GM18868 (cell line): ENCODE measurements at regions not wholly inside any gene's neighbourhood (a gene's known extent, or its start where the extent isn't known, plus 50 kb on each side); places are given as distances from the start of the nearest gene placed in this dataset.
"Not testable (repeated sequence)": the region's sequence is repeated elsewhere in the genome, so short reads cannot be mapped to it uniquely, and the experiment has no call there.

ENCODE experiments used
- ATAC-seq: cut with Tn5 transposase; IDR thresholded peaks from one replicate; pipeline ENCODE4 v1.9.1; 2021; ENCODE audit warnings: mild to moderate bottlenecking, moderate library complexity; ENCODE audit not compliant: unreplicated experiment

DNA sequence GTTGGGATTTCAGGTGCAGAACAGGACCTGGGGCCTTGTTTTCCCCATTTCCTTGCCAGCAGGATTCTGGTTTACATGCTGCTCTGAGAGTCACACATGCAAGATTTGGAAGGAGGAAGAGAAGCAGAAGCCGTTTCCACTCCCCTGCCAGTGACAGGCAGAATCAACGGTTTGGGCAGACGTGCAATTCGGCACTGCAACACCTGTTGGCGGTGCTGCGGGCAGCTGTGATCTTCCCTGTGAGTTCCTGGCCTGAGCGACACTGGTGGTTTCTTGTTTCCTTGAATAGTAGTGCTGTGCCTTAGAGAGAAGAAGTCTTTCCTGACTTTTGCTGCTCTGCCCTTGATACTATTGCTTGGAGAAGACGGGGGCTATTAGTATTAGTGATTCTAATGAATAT lies 1126.2 kb downstream of the TYW1 start:
- ATAC-seq = no peak

DNA sequence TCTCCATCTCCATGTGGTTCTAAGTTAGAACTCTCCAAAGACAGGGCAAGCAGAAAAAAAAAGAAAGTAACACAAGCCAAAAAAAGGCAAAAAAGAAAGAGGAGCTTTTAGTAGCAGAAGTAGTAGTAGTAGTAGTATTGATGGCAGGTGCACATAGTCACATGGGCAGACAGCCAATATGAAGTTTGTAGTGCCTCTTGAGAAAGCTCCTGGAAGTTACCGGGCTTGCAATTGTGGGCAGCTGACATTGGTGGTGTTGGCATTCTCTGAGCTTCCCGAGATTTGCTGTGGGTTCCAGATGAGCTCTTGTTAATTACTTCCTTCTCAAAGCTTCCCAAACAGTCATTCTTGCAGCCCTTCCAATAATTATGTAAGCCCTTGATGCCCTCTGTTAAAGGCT lies 1128.5 kb downstream of the TYW1 start:
- no peak for ATAC-seq

DNA sequence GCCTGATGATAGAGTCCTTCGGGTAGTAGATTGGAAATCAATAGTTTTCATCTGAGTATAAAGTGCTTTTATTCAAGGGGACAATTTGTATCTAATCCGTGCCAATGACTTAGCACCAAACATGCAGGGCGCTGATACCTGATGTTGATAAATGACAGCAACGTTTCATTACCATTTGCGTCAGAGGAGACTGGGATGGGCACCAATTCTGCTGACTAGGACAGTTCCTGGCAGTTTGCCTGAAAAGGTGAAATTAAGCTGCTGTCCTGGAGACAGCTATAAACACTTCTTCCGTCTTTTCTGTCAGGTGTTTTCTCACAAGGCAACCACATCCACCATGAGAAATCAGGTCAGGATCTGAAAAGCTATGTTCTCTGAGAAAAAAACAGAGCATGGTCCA lies 1136.4 kb downstream of the TYW1 start:
- no peak for ATAC-seq

DNA sequence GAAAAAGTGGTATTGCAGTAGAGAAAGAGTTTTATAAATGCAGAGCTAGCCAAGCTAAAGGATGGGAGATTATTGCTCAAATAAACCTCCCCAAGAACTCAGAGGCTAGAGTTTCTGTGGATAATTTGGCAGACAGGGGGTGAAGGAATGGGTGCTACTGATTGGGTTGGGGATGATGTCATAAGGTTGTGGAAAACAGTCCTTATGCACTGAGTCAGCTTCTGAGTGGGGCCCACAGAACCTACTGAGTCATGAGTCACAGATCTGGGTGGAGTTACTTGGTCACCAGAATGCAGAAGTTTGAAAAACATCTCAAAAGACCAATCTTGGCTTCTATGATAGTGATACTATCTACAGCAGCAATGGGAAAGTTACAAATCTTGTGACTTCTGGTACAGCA lies 1146.7 kb downstream of the TYW1 start:
- no peak for ATAC-seq

DNA sequence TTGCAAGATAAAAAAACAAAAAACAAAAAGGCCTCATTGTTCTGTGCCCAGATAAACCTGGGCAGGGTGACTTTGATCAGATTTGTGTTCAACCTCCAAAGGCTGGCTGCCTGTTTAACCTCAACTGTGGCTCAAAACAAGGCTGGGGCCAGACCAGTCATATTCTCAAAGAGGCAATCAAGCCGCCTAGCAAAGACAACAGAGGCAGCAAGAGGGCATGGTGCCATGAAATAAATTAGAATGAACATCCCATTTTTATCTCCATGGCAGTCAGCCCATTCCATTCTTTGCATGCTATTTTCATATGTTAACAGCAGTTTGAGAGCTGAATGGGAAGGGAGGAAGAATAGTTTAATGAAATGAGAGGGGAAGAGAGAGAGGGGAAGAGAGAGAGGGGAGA lies 1150.3 kb downstream of the TYW1 start:
- ATAC-seq = no peak

DNA sequence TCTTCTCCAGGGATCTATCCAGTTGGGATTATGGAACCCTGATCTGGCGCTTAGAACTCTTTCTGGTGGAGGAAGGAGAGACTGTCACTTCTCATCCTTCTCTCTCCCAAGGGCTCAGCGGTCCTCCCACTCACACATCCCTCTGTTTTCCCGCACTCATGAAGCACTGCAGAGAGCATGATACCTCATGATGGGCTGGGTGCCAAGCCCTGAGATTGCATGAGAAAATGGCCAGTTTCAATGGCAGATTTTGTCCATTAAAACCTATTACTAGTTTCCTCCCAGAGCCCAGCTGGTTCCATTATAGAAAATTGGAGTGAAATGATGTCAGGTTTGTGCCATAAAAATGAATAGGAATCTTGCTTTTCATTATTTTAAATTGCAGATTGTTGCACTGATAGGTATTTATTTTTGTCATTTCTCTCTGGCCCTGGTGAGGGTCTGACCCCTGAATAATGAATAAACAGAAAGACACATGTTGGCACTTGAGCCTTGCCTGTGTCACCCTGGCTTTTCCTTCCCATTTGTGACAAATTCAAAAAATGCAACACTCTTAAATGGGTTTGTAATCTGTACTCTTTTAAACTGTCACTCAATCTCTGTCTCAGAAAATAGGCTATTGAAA lies 1151.1 kb downstream of the TYW1 start:
- no peak for ATAC-seq

DNA sequence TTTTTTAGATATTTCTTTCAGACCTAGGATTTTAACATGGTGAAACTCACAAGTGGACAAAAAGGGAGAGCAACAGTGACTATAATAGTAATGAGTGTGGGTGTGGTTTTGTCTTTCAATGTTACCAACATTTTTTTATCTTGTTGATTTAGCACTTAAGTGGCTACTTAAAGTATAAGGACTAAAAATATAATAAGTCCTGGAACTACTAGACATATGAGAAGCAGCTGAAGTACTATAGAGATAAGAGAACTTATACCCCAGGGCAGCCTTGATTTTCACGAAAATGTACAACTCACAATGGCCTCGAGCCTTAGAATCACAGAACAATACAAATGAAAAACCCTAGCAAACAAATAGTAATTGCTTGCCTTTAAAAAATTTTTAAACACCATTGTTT lies 1151.8 kb downstream of the TYW1 start:
- no peak for ATAC-seq

DNA sequence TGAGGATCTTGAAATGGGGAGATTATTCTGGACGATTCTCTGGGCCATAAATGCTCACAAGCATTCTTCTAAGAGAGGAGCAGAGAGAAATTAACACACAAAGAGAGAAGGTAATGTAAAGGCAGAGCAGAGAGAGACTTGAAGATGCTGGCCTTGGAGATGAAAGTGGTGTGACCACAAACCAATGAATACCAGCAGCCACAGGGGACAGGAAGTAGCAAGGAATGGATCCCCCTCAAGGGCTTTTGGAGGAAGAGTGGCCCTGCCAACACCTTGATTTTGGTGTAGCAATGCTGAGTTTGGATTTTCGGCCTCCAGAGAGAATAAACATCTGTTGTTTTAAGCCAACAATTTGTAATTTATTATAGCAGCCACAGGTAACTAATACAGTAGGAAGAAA lies 1155.6 kb downstream of the TYW1 start:
- no peak for ATAC-seq

DNA sequence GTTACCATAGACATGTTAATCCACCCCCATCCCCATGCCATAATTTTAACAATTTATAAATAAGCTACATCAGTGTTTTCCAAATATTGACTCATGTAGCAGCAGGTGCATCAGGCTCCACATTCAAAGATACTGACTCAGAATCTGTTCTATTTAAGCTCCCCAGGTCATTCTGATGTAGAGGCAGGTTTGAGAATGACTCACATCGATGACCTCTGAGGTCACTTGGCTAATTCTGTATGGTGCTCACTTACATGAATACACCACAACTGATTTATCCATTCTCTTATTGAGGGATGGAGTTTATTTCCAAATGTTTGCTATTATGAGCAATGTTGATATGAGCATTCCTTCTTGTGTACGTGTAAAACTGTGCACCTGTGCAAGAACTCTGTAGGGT lies 1159.0 kb downstream of the TYW1 start:
- no peak for ATAC-seq

DNA sequence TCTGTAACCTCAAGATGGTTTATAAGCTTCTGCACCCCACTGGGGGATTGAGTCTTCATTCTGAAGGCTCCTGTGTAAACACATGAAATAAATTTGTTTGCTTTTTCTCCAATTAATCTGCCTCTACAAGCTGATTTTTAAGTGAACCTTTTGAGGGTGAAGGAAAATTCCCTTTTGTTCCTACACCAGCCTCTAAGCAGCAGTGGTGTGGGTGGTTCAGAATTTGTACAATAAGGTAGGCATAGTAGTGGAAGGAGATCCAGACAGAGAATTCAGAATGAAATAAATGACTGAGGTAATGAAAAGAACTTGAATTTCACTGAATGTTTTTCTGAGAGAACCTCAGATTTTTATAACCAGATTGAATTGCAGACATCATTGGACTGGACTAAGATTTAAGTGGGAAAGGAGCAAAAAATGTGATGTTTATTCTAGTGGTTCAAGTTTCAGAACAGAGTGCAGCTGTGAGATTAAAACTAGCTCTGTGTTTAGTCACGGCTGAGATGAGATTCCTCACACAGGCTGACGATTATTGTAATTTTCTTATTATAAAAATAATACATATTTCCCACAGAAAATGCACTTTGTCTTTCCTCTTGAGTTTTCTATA lies 1162.2 kb downstream of the TYW1 start:
- ATAC-seq = no peak

DNA sequence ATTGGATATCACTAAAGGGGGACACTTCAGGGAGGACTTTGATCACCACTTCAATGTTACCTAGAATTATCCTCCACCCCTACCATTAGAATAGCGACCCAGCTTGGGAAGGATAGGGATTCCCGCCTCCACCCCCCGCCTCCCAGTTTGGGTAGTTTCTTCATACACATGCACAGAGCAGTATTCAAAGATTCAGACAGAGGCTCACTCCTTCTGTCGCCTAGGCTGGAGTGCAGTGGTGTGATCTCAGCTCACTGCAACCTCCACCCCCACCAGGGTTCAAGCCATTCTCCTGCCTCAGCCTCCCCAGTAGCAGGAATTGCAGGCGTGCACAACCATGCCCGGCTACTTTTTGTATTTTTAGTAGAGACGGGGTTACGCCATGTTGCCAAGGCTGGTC lies 1166.1 kb downstream of the TYW1 start:
- ATAC-seq = no peak

DNA sequence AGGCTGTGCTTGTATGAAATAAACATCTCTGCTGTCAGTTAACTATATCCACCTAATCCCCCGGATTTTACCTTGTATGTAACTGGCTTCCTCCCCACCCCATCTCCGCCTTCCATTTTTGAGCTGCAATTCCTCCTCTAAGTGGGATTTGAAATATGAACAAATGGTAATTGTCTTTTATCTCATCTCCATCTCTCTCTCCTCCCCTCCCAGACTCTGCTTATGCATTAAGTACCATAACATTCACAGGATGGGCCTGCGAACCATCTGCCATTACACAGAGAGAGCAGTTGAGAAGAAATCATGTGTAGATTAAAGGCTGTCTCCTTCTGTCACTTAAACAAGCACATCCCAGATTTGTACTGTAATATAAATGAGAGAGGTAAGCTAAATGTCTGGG lies 1169.9 kb downstream of the TYW1 start:
- ATAC-seq = no peak

DNA sequence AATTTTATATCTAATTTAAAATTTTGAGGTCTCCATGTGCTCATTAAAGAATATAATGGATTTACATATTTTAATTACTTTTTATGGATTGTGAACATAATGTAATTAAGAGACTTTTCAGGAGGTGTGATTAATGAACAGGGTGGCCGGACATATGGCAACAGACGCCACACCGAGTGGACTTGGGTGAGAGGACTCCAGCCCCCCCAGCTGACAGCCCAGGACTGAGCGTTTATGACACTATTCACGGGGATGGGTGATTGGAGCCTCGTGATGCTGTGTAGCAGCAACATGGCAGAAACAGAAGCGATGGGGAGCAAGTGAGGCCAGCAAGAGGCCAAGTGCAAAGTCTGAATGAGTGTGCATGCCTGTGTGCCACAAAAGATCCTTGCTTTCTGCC lies 1176.9 kb downstream of the TYW1 start:
- ATAC-seq = no peak

DNA sequence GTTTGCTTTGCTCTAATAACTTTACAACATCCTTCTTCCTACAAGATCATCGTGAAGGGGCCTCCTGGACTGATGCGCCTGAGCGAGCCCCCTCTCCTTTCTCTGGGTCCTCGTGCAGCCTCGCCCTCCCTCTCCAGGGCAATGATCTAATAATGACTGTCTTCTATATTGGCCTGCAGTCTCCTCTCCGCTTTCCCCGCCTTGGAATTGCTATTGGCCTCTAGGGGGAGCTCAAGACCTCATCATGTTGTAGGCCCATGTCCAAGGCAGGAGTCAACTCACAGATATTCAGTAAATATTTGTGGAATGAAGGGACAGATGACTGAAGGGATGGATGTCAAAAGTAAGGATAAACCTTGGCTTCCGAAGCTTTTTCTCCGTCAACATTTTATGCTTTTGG lies 1180.3 kb downstream of the TYW1 start:
- ATAC-seq = peak; percentile 54

DNA sequence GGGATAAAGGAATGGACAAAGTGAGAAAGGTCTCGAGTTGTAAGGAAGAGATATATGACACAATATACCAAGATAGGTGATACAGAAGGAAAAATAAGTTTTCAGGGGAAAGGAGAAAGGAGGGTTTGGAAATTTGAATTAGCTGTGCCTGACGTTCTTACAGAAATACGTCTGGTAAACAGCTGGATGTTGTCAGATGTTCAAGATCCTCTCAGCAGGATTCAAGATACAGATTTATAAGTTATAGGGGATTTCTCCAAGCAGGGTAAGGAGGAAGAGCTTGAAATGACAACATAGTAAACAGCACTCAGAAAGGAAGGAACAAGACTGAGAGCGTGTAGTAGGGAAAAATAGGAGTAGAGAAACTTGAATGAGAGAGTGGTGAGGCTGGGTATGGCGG lies 1184.1 kb downstream of the TYW1 start:
- ATAC-seq = no peak

DNA sequence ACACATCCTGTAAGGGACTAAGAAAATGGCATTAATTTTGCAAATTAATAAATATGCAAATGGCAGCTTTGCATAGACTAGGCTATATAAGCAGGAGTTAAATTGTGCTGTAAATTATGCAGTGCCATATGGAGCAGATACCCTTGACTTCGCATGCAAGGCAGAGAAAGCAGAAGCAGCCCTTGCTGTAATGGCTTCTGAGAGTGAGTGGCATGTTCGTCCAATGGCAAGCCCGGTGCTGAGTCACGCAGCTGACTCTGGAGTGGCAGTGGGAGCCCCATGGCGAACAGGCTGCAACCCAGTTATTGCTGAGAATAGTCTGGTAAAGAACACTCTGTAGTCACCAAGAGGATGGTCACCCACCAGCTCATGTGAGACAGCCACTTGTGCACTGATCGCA lies 1186.5 kb downstream of the TYW1 start:
- no peak for ATAC-seq

DNA sequence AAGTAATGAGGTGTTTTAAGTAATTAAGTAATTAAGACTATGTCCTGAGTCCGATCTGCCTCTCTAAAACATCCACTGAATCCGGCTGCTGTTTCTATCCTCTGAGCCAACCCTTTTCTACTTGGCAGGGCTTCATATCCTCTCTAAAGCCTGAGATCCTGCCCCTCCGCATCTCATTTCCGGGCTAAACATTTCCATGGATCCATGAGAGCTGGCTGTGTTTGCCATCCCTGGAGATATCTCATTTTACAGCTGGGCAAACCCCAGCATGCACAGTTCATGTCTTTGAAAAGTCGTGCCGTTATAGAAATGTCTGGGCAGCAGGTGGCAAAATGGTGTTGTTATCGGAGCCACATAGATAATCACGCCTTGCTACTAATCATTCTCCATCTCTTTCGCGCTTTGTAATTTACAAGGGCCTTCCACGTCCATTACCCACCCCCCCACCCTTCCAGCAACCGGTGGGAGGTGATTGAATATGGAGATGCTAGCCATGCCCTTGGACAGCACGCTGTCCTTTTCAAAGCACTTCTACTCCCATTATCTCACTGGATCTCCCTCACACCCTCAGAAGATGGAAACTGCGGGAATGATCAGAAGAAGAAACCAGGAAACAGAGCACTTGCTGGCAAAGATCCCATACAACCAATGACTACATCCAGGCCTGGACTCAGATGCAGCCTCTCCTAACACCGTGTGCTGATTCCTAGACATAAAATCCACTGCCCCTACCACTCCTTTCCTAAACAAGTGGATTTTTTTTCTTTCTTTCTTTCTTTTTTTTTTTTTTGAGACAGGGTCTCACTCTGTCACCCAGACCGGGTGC lies 1189.2 kb downstream of the TYW1 start:
- ATAC-seq = no peak

DNA sequence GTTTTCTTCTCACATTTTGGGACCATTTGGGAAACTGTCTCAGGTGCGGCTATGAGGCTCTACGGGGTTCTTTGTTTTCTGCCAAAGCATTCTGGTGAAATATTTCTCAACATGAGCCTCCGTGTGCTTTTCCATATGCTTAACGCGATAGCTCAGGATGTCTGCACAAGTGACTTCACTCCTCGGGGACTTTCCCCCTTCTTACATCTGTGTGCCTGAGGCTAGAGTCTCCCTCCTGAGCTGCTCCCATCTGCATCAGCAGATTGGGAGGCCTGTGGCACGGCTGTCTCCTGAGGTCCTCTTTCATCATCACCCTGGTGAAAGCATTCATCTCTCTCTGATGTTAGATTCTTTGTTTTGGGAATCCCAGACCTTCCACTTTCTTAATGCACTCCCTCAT lies 1190.9 kb downstream of the TYW1 start:
- no peak for ATAC-seq

DNA sequence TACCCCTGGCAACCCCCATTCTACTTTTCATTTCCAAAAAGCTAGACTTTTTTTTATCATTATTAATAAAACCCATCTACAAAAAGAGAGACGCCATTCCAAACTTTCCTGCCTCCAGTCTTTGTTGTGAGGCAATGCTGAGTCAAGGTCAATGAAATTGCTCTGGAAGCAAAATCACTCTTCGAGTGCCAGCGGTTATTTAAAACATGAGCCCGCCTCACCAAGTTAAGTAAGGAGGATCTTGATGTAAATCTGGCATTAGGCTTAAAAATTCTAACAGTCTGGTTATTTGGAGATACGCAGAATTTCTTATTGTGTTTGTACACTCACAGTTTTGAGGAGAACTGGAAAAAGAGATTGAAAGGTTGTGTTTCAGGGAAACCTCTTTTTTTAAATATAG lies 1196.3 kb downstream of the TYW1 start:
- ATAC-seq = no peak

DNA sequence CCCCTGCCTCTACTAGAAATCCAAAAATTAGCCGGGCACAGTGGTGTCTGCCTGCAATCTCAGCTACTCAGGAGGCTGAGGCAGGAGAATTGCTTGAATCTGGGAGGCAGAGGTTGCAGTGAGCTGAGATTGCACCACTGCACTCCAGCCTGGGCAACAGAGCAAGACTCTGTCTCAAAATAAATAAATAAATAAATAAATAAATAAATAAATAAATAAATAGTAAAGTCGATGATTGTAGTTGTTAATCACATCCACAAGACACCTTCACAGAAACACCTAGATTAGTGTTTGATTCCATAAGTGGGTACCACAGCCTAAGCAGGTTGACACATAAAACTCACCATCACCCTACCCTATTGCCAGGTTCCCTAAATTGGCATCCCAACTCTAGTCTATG lies 1199.0 kb downstream of the TYW1 start:
- ATAC-seq = not testable (repeated sequence)

DNA sequence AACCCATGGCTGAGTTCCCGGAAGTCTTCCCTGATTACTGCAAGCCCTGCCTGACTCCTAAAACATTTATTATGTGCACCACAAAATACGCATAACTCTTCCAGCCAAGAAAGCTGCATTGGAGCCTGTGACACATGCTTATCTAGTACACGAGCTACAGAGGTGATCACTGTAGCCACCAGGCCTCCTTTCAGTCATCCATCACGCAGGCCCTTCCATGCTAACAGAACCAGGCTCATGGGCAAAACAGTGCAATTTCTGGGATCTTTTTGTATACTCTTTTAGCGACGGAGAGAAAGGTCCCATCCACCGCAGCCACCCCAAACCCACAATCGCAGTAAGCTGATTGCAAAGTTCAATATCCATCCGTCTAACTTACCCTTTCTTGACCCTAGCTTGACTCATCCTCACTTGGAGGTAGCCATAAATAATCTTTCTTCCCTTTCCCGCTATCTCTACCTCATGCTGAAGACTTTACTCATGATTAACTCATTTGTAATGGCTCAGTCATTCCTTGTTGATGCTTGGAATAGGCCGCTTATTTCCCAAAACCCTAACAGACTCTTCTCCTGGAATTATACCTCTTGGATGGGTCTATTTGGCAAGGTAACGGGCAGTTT lies 1203.5 kb downstream of the TYW1 start:
- no peak for ATAC-seq

DNA sequence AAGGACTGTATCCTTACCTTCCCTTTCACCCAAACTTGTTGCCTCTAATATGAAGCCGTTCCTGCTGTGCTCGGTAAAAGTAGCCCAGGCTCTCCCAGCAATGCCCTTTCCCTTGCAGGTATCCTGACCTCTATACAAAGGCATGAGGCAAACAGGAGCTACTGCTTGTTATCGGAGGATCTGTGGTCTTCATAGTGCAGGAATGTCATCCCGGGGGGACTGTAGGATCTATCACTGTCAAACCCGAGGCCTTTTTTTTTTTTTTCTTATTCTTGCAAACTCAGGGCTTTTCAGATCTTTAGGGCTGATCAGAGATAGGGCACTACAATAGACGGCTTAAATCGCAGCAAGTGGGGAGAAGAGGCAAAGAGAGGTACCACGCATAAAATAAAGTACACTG lies 1206.6 kb downstream of the TYW1 start:
- ATAC-seq = no peak
